H1 (cell line): ENCODE measurements at regions not wholly inside any gene's neighbourhood (a gene's known extent, or its start where the extent isn't known, plus 50 kb on each side); places are given as distances from the start of the nearest gene placed in this dataset.

Experiments used
- EP300 ChIP-seq, 2 experiments: IDR thresholded peaks; 1 replicate in 1 of 2; 2 replicates in 1 of 2; pipeline ENCODE4 v1.6.1; 2011 to 2012; ENCODE audit warnings: low read depth in 2 of 2, low read length in 2 of 2, mild to moderate bottlenecking in 2 of 2, borderline replicate concordance in 1 of 2, inconsistent platforms in 1 of 2, moderate library complexity in 1 of 2
- TF ChIP-seq, protein P1 (sequence below), 3 experiments: IDR thresholded peaks; 1 replicate in 2 of 3; 2 replicates in 1 of 3; pipeline versions ENCODE4 v1.5.1 to v1.6.1; 2011; ENCODE audit warnings: low read length in 3 of 3, mild to moderate bottlenecking in 3 of 3, inconsistent platforms in 2 of 3, low read depth in 1 of 3, moderate library complexity in 1 of 3; ENCODE audit not compliant: insufficient read depth in 1 of 3; ENCODE audit errors: control extremely low read depth in 1 of 3

DNA sequence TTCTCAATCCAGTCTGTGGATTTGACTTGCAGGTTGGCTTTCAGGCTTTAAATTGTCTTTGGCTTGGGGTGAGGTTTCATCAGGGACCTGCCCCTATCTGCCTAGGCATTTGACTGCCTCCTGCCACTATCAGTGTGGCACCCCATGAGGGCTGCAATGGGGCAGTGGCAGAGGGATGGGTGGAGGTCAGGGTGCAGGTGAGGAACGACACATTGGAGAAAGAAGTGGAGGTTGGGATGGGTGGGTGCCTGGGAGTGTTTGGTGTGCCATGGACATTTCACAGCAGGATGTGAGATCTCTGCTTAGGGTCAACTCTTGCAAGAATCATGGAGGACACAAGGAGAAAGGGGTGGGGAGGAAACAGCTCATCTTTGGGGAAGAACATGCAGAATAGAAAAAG is 625.1 kb downstream of the PTPRU start:
- TF ChIP-seq, protein P1, sequence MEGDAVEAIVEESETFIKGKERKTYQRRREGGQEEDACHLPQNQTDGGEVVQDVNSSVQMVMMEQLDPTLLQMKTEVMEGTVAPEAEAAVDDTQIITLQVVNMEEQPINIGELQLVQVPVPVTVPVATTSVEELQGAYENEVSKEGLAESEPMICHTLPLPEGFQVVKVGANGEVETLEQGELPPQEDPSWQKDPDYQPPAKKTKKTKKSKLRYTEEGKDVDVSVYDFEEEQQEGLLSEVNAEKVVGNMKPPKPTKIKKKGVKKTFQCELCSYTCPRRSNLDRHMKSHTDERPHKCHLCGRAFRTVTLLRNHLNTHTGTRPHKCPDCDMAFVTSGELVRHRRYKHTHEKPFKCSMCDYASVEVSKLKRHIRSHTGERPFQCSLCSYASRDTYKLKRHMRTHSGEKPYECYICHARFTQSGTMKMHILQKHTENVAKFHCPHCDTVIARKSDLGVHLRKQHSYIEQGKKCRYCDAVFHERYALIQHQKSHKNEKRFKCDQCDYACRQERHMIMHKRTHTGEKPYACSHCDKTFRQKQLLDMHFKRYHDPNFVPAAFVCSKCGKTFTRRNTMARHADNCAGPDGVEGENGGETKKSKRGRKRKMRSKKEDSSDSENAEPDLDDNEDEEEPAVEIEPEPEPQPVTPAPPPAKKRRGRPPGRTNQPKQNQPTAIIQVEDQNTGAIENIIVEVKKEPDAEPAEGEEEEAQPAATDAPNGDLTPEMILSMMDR (IDR thresholded peaks at IDR 0.05; ENCODE audit: control extremely low read depth in 1 of 3, insufficient read depth in 1 of 3, low read depth in 1 of 3, low read length in 3 of 3) = no peak
- no peak for TF ChIP-seq EP300 (IDR thresholded peaks at IDR 0.05; ENCODE audit: borderline replicate concordance in 1 of 2, low read depth in 2 of 2, low read length in 2 of 2)
